Activated CD4-positive, alpha-beta T cell treated with anti-CD3 and anti-CD28 coated beads, Interleukin-2, Interleukin-4, amounts not matched to agents 100 ng/mL and 50 ng/mL, durations not matched to agents 16 hours and 8 hours (primary cell): ENCODE measurements at regions not wholly inside any gene's neighbourhood (a gene's known extent, or its start where the extent isn't known, plus 50 kb on each side); places are given as distances from the start of the nearest gene placed in this dataset.

Experiments used
- DNase-seq: peaks from one replicate; pipeline ENCODE4 v3.0.0-alpha.2; 2020; ENCODE audit warnings: low spot score

DNA sequence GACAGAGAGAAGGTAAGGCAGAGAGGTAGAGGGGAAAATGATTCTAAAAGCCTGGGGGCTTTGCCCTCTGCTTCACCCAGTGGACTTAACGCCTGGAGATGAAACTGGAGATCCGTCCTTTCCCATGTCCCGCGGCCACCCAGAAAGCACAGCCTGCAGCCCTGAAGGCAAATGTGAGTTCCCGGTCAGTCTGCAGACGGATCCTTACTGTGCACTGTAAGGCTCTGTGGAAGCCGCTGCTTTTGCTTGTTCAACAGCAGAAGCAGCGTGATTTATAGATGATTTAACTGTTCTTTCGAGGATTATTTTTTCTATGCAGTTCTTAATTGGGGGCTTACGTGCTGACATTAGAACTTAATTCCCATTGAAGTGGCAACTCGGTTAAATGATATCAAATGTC is 290.4 kb downstream of the FOXL1 start:
- DNase-seq: no peak

DNA sequence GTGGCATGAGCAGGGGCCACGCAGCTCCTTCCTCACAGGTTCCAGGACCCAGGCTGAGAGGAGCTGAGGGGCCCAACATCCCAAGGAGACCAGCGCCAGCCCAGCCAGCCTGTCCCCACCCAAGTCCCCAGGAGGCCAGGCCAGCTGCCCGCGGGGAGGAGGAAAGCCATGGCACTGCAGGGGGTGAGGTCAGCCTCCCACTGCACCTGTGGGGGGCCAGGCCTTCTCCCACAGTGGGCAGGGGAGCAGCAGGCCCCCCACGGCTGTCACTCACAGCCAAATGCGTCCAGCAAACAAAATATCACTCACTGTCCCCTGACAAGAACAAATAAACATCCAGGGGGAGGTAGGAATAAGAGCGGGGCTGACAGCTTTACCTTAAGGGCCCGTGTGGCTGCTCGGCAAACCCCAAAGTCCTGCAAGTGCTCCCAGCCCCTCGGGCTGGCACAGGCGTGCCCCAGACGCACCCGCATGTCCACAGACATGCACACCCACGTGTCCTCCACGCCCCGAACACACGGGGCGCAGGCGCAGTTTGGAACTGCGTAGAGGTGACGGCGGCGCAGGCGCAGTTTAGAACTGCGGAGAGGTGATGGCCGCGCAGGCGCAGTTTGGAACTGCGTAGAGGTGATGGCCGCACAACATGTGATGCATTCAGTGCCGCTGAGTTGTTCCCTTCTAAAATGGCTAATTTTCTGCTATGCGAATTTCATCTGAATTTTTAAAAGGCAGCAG is 291.1 kb downstream of the FOXL1 start:
- no peak for DNase-seq

- DNase-seq: no peak
Observed at GRCh38 chr16:86870380-86870779, 292.0 kb downstream of the FOXL1 start.

GRCh38 chr16:86872131-86872530 is 293.8 kb downstream of the FOXL1 start:
- DNase-seq: no peak

GRCh38 chr16:86872833-86873232 is 294.5 kb downstream of the FOXL1 start:
- no peak for DNase-seq

- DNase-seq: peak; percentile 23
Observed at GRCh38 chr16:86874141-86874540, 295.8 kb downstream of the FOXL1 start.

DNA sequence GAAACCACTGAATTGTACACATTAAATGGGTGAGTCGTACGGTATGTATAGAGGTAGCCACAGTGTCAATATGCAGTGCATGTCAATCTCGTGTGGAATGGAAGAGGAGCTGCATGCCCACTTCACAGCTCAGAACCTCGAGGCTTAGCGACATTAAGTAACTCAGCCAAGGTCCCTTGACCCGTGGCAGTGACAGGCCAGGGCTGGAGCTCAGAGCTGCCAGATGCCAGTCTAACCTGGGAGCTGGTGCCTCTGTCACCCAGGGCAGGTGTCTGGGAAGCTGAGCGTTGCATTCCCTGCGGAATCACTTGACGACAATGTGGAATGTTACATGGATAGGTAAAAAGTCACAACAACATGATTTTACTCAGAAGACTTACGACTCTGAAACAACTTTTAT is 298.1 kb downstream of the FOXL1 start:
- no peak for DNase-seq

DNA sequence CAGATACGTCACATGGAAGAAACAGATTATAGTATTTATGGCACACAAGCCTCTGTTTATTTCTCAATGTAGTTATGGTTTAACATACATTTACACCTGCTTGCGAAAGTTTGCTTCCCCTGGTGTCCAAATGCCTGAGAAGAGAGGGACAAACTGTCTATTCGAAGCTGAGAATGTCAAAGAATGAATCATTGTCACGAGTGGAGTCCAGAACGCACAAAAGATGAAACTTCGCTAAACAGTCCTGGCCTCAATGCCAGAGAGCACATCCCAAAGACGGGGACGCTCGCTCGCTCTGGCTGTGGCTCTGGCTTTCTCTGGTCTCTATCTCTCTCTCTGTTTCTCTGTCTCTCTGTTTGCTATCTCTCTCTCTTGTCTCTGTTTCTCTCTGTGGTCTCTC is 298.8 kb downstream of the FOXL1 start:
- DNase-seq: no peak

- DNase-seq: no peak
Observed at GRCh38 chr16:86877835-86878234, 299.5 kb downstream of the FOXL1 start.

DNA sequence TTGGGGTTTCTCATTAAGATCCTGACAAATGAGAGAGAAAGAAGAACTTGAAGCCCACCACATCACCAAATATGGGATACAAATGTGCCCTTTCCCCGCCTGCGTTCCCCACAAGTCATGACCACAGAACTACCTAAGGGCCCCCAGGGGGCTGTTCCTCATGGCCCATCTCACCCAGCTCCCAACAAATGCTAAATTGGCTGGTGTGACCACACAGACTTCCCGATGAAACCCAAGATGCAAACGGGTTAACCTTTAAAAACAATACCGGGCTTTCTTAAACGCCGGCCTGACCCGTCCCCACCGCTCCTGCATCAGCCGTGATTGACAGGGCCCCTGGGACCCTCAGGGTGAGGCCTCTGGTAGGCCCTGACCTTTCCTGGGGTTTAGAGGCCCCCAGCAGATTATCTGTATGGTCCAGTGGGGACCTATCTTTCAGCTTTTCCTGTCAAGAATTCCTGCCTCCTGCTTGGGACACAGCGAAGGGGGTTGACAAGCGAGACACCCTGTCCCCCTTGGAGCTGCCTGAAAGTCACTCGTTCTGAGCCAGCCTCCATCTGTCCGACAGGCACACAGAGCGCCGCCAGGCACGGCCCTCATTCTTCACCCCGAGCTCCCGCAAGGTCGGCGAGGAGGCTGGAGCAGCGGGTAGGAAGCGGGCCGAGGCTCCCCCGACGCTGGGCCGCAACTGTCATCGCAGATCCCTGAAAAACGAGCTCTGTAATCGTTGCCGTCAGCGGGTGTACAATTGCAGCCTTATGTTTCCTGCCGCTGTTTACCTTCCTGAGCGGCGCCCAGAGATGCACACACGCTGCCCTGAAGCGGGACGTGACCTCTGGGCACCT is 300.1 kb downstream of the FOXL1 start:
- DNase-seq: no peak

DNA sequence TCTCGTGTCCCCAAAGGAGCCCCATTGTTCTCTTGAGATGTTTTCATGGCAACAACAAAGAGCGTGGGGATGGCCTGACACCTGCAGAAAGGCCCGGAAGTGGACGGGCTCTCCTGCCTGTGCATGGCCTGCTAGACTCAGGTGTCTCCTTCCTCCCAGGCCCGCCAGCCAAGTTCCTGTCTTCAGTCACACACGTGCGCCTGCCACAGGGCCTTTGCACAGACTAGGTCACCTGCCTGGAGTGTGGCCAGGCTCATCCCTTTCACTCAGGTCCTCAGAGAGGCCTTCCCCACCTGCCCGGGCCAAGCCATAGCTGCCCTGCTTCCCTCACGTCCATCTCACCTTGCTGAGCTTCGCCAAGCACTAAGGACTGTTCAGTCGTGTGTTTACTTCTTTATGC is 300.9 kb downstream of the FOXL1 start:
- no peak for DNase-seq

DNA sequence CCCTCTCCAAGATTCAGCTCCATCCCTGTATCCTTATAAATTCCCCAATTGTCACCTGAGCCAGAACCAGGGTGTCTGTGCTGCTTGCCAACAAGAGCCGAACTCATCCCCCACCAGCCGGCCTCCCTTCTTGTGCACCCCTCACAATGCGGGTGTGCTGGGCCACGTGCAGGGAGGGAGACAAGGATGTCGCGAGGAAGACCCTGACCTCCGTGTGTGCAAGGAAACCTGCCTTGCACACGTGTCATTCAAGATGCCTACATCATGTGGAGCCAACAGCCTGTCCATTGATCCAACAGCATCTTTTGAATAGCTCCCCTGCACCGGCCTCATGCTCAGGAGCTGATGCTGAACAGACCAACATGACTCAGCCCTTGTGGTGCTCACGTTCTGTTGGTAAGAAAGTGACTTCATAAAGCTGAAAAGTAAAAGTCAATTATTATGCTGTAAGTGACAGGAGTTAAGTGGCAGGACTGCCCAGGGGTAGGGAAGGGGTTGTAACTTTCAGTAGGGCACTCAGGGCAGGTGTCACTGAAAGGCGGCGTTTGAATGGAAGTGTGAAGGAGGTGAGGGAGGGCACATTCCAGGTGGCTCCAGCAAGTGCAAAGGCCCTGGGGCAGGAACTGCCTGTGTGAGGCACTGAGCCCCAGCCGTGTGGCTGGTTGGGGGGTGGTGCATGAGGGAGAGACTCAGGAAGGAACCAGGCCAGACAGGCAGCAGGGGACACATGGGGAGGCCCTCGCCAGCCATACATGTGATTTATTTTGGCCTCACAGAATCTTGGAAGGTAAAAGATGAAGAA is 302.2 kb downstream of the FOXL1 start:
- DNase-seq: no peak

- DNase-seq: no peak
Observed at GRCh38 chr16:86881118-86881510, 302.8 kb downstream of the FOXL1 start.

GRCh38 chr16:86881861-86882273 is 303.5 kb downstream of the FOXL1 start:
- DNase-seq: no peak

GRCh38 chr16:86882586-86883280 is 304.4 kb downstream of the FOXL1 start:
- DNase-seq: no peak

DNA sequence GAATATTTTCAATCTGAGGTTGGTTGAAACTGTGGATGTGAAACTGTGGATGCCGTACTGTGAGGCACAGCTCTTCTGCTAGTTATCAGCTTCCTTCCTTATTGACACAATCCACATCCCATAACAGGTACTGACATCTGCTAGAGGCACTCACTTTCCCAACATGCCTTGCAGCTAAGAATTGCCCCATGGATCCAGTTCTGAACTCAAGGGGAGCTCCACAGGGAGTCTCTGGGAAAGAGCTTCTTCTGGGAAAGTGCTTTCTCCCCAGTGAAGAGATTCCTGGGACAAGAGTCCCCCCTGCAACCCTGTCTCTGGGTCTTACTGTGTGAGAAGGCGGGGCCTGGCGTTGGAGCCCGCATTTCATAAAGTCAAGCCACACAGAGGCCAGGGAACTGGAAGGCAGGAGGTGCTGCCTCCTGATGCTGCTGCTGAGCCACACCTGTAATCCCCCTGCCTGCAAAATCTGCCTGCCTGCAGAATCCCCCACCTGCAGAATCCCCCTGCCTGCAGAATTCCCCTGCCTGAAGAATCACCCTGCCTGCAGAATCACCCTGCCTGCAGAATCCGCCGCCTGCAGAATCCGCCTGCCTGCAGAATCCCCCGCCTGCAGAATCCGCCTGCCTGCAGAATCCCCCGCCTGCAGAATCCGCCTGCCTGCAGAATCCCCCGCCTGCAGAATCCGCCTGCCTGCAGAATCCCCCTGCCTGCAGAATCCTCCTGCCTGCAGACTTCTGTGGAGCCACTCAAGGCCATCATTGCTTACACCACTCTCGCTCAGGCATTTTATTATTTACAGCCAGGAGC is 305.4 kb downstream of the FOXL1 start:
- DNase-seq: no peak

DNA sequence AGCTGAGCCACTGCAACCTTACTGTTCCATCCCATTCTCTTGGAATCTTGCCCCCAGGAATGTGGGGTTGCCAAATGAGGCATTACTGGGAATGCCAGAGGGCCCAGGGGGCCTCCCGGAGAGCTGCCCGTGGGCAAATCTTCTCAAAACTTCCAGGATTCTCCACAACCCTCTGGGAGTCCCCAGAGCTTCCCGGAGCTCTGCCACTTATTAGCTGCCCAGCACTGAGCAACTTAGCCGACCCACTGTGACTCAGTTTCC is 306.0 kb downstream of the FOXL1 start:
- no peak for DNase-seq

DNA sequence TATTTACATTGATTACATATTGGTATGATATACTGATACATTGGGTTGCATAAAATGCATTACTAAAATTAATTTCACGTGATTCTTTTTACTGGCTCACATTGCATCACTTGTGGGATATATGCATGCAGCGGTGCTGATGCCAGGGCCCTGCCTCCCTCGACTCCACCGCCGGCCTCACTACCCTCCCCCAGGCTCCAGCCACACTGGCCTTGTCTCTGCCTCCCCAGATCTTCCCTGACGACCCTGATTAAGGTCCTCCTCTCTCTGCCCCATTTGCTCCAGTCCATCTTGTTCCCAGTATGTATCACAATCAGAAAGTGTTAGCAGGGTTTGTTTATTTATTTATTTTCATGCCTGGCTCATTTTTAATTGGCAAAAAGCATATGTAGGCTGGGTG is 306.8 kb downstream of the FOXL1 start:
- DNase-seq: no peak

DNA sequence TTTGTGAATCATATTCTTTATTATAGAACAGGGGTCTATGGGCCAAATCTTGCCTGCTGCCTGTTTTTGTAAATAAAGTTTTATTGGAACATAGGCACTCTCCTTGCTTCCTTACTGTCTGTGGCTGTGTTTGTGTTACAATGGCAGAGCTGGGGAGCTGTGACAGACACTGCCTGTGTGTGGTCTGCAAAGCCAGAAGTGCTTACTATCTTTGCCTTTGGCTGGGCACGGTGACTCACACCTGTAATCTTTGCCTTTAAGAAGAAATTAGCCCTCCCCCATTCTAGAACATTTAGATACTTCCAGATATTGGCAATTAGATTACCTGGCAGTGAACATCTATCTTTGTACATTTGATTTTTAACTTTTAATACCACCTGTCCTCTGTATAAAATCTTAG is 308.3 kb downstream of the FOXL1 start:
- DNase-seq: no peak

GRCh38 chr16:86887416-86887815 is 309.1 kb downstream of the FOXL1 start:
- no peak for DNase-seq

GRCh38 chr16:86888231-86889053 is 310.1 kb downstream of the FOXL1 start:
- DNase-seq: no peak
